ENCODE measurements at regions not wholly inside any gene's neighbourhood (a gene's known extent, or its start where the extent isn't known, plus 50 kb on each side); places are given as distances from the start of the nearest gene placed in this dataset.
"Not testable (repeated sequence)": the region's sequence is repeated elsewhere in the genome, so short reads cannot be mapped to it uniquely, and the experiment has no call there.

GRCh38 chr13:90889906-90890834, 457.3 kb upstream of the MIR17HG start:
- DNase-seq, result no peak

GRCh38 chr13:90891329-90891728, 456.2 kb upstream of the MIR17HG start:
- no peak for DNase-seq

- not testable (repeated sequence) for DNase-seq
Observed at GRCh38 chr13:90893199-90893598, 454.3 kb upstream of the MIR17HG start.

- DNase-seq, result no peak
Observed at GRCh38 chr13:90896002-90896401, 451.5 kb upstream of the MIR17HG start.

- no peak for DNase-seq
Observed at GRCh38 chr13:90898811-90899210, 448.7 kb upstream of the MIR17HG start.

- DNase-seq, result no peak
Observed at GRCh38 chr13:90899416-90899815, 448.1 kb upstream of the MIR17HG start.

- no peak for DNase-seq
Observed at GRCh38 chr13:90902255-90902654, 445.2 kb upstream of the MIR17HG start.

GRCh38 chr13:90906554-90906953, 440.9 kb upstream of the MIR17HG start:
- no peak for DNase-seq

GRCh38 chr13:90908792-90909191, 438.7 kb upstream of the MIR17HG start:
- DNase-seq, result no peak

- no peak for DNase-seq
Observed at GRCh38 chr13:90910018-90910639, 437.4 kb upstream of the MIR17HG start.

- DNase-seq, result no peak
Observed at GRCh38 chr13:90912247-90912646, 435.2 kb upstream of the MIR17HG start.

- no peak for DNase-seq
Observed at GRCh38 chr13:90918536-90918935, 429.0 kb upstream of the MIR17HG start.

GRCh38 chr13:90919153-90919552, 428.3 kb upstream of the MIR17HG start:
- DNase-seq, result no peak

GRCh38 chr13:90926459-90926858, 421.0 kb upstream of the MIR17HG start:
- no peak for DNase-seq

GRCh38 chr13:90928109-90928508, 419.4 kb upstream of the MIR17HG start:
- DNase-seq, result no peak

- no peak for DNase-seq
Observed at GRCh38 chr13:90933097-90933826, 414.2 kb upstream of the MIR17HG start.

GRCh38 chr13:90934741-90935140, 412.7 kb upstream of the MIR17HG start:
- DNase-seq, result no peak

GRCh38 chr13:90938848-90939247, 408.6 kb upstream of the MIR17HG start:
- DNase-seq, result no peak

GRCh38 chr13:90943946-90944345, 403.5 kb upstream of the MIR17HG start:
- no peak for DNase-seq

- not testable (repeated sequence) for DNase-seq
Observed at GRCh38 chr13:90945146-90945545, 402.3 kb upstream of the MIR17HG start.

GRCh38 chr13:90946125-90946524, 401.4 kb upstream of the MIR17HG start:
- DNase-seq, result not testable (repeated sequence)

- no peak for DNase-seq
Observed at GRCh38 chr13:90947976-90948375, 399.5 kb upstream of the MIR17HG start.

GRCh38 chr13:90950160-90950559, 397.3 kb upstream of the MIR17HG start:
- DNase-seq, result no peak

- no peak for DNase-seq
Observed at GRCh38 chr13:90951663-90952062, 395.8 kb upstream of the MIR17HG start.

All from COR-L47 (cell line).